Mesothelial cell of epicardium (in vitro differentiated cells): ENCODE measurements at regions not wholly inside any gene's neighbourhood (a gene's known extent, or its start where the extent isn't known, plus 50 kb on each side); places are given as distances from the start of the nearest gene placed in this dataset.

Experiments used
- DNase-seq, 2 experiments: peaks; one replicate each; pipeline ENCODE4 v3.0.0; 2021; ENCODE audit warnings: low spot score in 2 of 2; ENCODE audit not compliant: unreplicated experiment in 2 of 2
- H3K27ac Mint-ChIP-seq: 2 replicates; pipeline ENCODE4 v1.8.0; 2021; ENCODE audit warnings: mixed read lengths
- H3K27me3 Mint-ChIP-seq: 2 replicates; pipeline ENCODE4 v1.8.0; 2021; ENCODE audit warnings: low read depth, mixed read lengths
- H3K36me3 Mint-ChIP-seq: 2 replicates; pipeline ENCODE4 v1.8.0; 2021; ENCODE audit warnings: mixed read lengths
- H3K4me1 Mint-ChIP-seq: 2 replicates; pipeline ENCODE4 v1.8.0; 2021; ENCODE audit warnings: mixed read lengths
- H3K4me3 Mint-ChIP-seq: 2 replicates; pipeline ENCODE4 v1.8.0; 2021; ENCODE audit warnings: mild to moderate bottlenecking, moderate library complexity, mixed read lengths
- H3K9me3 Mint-ChIP-seq: 2 replicates; pipeline ENCODE4 v1.8.0; 2021; ENCODE audit warnings: mixed read lengths
- CTCF ChIP-seq: fragments of 200-600 bp; sonication (generic); IDR thresholded peaks from one replicate; pipeline ENCODE4 v1.5.0; 2021; ENCODE audit warnings: antibody characterized with exemption; ENCODE audit not compliant: unreplicated experiment

DNA sequence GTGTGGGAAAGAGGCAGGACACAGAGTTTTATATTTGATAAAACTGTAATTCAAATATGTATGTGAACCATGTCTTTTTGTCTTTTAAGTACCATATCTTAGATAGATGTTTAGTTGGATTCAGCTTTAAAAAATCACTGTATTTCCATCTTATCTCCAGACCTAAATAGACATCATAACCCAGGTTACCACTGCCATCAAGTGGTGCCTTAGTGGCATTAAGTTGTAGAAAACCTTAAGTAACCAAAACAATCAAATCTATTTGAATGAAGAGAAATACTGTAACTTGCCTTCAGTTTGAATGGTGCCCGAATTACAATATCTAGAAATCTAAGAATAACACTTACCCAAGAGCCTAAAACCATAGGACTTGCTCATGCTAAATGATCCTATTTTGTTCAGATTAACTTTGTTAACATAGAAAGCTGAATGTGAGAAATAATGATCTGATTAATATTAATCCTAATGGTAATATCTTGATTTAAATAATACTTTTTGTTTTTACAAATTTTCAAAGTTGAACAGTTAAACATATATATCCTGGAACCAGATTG lies 92.5 kb upstream of the MAP2 start:
- Mint-ChIP-seq H3K9me3 (no peaks in the 10 kb centered on the region), H3K36me3 (no peaks in the 10 kb centered on the region), H3K4me1 (no peaks in the 10 kb centered on the region), H3K27me3 (no peaks in the 10 kb centered on the region), H3K4me3 (no peak overlapping the region), H3K27ac (no peak overlapping the region)
- no peak for DNase-seq
- peak; percentile 28 for TF ChIP-seq CTCF

DNA sequence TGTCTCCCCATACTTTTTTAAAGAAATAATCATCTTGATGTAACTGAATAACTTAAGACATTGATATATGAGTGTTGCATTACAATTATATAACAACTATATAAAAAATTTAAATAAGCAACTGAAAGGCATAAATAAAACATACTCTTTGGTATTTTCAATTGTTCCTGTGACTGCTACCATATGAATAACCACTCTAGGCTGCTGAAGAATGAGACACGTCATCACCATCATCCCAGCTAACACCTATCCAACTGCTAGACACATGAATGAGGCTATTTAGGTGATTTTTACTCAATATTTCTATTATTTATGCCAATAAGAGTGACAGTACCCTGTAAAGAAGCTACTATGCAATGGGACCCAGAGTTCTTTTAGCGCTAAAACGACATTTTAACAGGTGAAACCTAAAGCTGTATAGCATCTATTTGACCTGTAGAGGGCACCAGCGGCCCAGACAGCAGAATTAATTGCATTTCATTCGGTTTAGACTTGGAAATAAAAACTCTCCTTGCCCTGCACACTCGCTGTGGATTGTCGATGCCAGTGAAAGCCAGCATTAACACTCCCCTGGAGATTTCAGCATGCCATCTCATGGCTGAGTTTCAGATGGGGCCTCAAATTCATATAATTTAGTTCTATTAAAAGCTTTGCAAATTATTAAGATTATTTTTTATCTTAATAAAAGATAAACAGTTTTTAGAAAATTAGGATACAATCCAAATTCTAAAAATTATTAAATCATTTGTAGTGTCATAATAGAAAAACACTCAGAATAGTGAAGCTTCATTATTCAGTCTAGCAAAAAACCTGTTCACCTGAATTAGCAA lies 89.4 kb upstream of the MAP2 start:
- peak in 1 of 2 experiments; percentile 63 for DNase-seq
- H3K9me3 Mint-ChIP-seq, result peaks cover 5% of the 10 kb centered on the region
- TF ChIP-seq CTCF, result peak; percentile 77
- H3K4me1 Mint-ChIP-seq, result no peaks in the 10 kb centered on the region
- no peaks in the 10 kb centered on the region for H3K36me3 Mint-ChIP-seq
- no peak overlapping the region for H3K4me3 Mint-ChIP-seq
- peaks cover 7% of the 10 kb centered on the region for H3K27me3 Mint-ChIP-seq
- H3K27ac Mint-ChIP-seq, result no peak overlapping the region

DNA sequence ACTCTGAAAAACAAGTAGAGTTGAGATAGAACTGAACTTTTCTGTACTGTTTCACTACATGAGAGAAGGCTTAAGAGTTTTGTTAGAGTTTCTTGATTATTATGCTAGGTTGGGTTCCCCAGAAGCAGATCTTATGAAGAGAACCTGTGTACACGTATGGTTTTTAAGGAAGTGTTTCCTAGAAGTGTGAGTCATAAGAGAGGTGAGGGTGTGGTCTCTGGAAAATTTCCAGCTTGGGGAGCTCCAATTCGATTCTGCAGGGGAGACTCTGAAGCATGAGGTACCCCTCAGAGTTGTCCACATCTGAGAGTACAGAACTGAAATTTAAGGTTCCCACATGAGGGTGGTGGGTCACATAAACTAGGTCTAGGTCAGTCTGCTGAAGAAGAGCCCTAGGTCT lies 83.3 kb upstream of the MAP2 start:
- no peak for TF ChIP-seq CTCF

GRCh38 chr2:209344349-209344748 lies 79.5 kb upstream of the MAP2 start:
- Mint-ChIP-seq H3K9me3 (peaks cover 9% of the 10 kb centered on the region), H3K4me3 (no peak overlapping the region), H3K4me1 (peaks cover 3% of the 10 kb centered on the region), H3K27me3 (peaks cover 8% of the 10 kb centered on the region), H3K36me3 (no peaks in the 10 kb centered on the region), H3K27ac (no peak overlapping the region)
- no peak for TF ChIP-seq CTCF
- DNase-seq, result no peak

More for the DNA sequence above, 83.3 kb upstream of the MAP2 start:
- H3K27ac Mint-ChIP-seq, result no peak overlapping the region
- H3K4me3 Mint-ChIP-seq, result no peak overlapping the region
- DNase-seq, result no peak
- peaks cover 13% of the 10 kb centered on the region for H3K9me3 Mint-ChIP-seq
- no peaks in the 10 kb centered on the region for H3K36me3 Mint-ChIP-seq
- no peaks in the 10 kb centered on the region for H3K4me1 Mint-ChIP-seq
- peaks cover 8% of the 10 kb centered on the region for H3K27me3 Mint-ChIP-seq

DNA sequence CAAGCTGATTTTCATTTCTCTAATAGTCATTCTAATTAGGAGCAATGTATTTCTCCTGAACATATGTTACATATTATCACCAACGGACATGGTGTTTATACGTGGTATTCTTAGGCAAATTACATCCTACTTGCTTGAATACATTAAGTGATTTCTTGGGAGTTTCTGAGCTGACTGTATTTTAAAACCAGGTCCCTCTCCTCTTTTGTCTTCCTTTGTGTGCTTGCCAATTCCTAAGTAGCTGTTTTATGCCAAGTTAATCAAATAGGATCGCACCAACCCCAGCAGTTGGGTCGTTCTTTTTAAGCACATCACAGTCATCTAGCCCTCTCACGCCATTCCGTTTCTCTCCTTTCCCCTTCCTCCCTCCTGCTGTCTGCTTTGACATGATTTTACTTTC lies 75.4 kb upstream of the MAP2 start:
- no peaks in the 10 kb centered on the region for H3K36me3 Mint-ChIP-seq
- no peaks in the 10 kb centered on the region for H3K9me3 Mint-ChIP-seq
- peaks cover 7% of the 10 kb centered on the region for H3K4me1 Mint-ChIP-seq
- H3K4me3 Mint-ChIP-seq, result no peak overlapping the region
- H3K27ac Mint-ChIP-seq, result no peak overlapping the region
- H3K27me3 Mint-ChIP-seq, result peaks cover 6% of the 10 kb centered on the region
- DNase-seq, result no peak
- TF ChIP-seq CTCF, result no peak
